Caco-2 (cell line): ENCODE measurements at regions not wholly inside any gene's neighbourhood (a gene's known extent, or its start where the extent isn't known, plus 50 kb on each side); places are given as distances from the start of the nearest gene placed in this dataset.

Experiments
- BruUV-seq: library from RNA; stranded (reverse); fragments of 400-500 nt; replicated peaks from 2 replicates; lab custom pipeline; 2021; lab: Mats Ljungman, UMichigan
- CTCF ChIA-PET: fragments of 300-600 bp; sonication (Branson Sonifier 250); formaldehyde crosslinking; loops from one replicate; lab custom pipeline; 2022; ENCODE audit warnings: antibody characterized with exemption; lab: Charles Lee
- POLR2A ChIA-PET: fragments of 300-600 bp; sonication (Branson Sonifier 250); formaldehyde crosslinking; loops from one replicate; lab custom pipeline; 2022; ENCODE audit warnings: antibody characterized with exemption; lab: Charles Lee
- DNase-seq, 2 experiments: peaks; one replicate each; pipeline versions ENCODE4 v3.0.0 to v3.0.0-alpha.2; 2020 to 2022
- H3K27me3 ChIP-seq: replicated peaks from 2 replicates; pipeline ENCODE4 v1.6.0; 2011; ENCODE audit warnings: low read length; ENCODE audit not compliant: control insufficient read depth, insufficient read depth
- H3K36me3 ChIP-seq: 2 replicates; pipeline ENCODE4 v1.5.1; 2011; ENCODE audit warnings: low read length; ENCODE audit not compliant: control insufficient read depth, insufficient read depth
- H3K4me1 ChIP-seq: fragments of 250-450 bp; sonication (Bioruptor Pico); 2 replicates; pipeline ENCODE4 v1.5.1; 2020; ENCODE audit warnings: mild to moderate bottlenecking
- H3K4me3 ChIP-seq: 2 replicates; pipeline ENCODE4 v1.5.1; 2011; ENCODE audit warnings: low read depth, mild to moderate bottlenecking, control low read depth, low read length
- H3K9me3 ChIP-seq: fragments of 250-450 bp; sonication (Bioruptor Pico); 2 replicates; pipeline ENCODE4 v1.5.1; 2020; ENCODE audit warnings: mild to moderate bottlenecking, moderate library complexity
- H3K27ac Mint-ChIP-seq: one replicate; pipeline ENCODE4 v1.8.0; 2022; ENCODE audit warnings: mixed read lengths; ENCODE audit not compliant: unreplicated experiment
- H3K27me3 Mint-ChIP-seq: one replicate; pipeline ENCODE4 v1.8.0; 2022; ENCODE audit warnings: mixed read lengths; ENCODE audit not compliant: insufficient read depth, unreplicated experiment
- H3K36me3 Mint-ChIP-seq: one replicate; pipeline ENCODE4 v1.8.0; 2022; ENCODE audit warnings: mild to moderate bottlenecking, mixed read lengths; ENCODE audit not compliant: insufficient read depth, unreplicated experiment
- H3K4me1 Mint-ChIP-seq: one replicate; pipeline ENCODE4 v1.8.0; 2022; ENCODE audit warnings: low read depth, mixed read lengths; ENCODE audit not compliant: unreplicated experiment
- H3K4me3 Mint-ChIP-seq: one replicate; pipeline ENCODE4 v1.8.0; 2022; ENCODE audit warnings: mild to moderate bottlenecking, moderate library complexity, mixed read lengths; ENCODE audit not compliant: unreplicated experiment
- H3K9me3 Mint-ChIP-seq: one replicate; pipeline ENCODE4 v1.8.0; 2022; ENCODE audit warnings: mixed read lengths; ENCODE audit not compliant: unreplicated experiment
- intact Hi-C: fragments of 100-400 bp; cut with micrococcal nuclease; formaldehyde crosslinking; loops from one replicate; pipeline ENCODE4 v1.10.0; 2022; ENCODE audit not compliant: unreplicated experiment
- TF ChIP-seq, protein P1 (sequence below), 2 experiments: fragments of 200-600 bp in 1 of 2; IDR thresholded peaks; 1 replicate in 1 of 2; 2 replicates in 1 of 2; pipeline versions ENCODE4 v1.5.1 to v1.8.0; 2011 to 2022; ENCODE audit warnings: antibody characterized with exemption in 1 of 2, control low read depth in 1 of 2, inconsistent platforms in 1 of 2, low read depth in 1 of 2, low read length in 1 of 2, mild to moderate bottlenecking in 1 of 2, moderate library complexity in 1 of 2; ENCODE audit not compliant: insufficient read depth in 1 of 2, severe bottlenecking in 1 of 2, unreplicated experiment in 1 of 2

DNA sequence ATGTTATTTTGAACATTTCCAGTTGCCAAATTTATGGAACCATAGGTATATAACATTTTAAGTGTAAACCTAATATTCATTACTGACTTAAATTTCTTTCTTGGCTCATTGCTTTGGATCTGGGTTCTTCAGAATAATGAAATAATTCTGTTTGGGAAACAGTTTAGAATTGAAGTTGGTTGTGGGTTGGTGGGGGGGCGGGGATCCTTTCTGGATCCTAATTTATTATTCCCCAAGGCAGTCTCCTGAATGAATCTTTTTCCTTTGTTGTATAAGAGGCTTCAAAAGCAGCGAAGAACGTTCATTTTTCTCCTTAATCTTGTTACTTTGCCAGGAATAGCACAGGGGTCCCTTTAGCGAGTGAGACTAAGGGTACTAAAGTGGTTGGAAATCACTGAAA is 325.5 kb downstream of the FOXG1 start:
- no peaks in the 10 kb centered on the region for H3K4me1 ChIP-seq
- Mint-ChIP-seq H3K9me3 (peaks cover 9% of the 10 kb centered on the region), H3K36me3 (no peaks in the 10 kb centered on the region), H3K4me1 (no peaks in the 10 kb centered on the region), H3K27me3 (peaks cover 4% of the 10 kb centered on the region), H3K27ac (no peak overlapping the region), H3K4me3 (no peak overlapping the region)
- intact Hi-C loops = no loop called here
- TF ChIP-seq, protein P1, sequence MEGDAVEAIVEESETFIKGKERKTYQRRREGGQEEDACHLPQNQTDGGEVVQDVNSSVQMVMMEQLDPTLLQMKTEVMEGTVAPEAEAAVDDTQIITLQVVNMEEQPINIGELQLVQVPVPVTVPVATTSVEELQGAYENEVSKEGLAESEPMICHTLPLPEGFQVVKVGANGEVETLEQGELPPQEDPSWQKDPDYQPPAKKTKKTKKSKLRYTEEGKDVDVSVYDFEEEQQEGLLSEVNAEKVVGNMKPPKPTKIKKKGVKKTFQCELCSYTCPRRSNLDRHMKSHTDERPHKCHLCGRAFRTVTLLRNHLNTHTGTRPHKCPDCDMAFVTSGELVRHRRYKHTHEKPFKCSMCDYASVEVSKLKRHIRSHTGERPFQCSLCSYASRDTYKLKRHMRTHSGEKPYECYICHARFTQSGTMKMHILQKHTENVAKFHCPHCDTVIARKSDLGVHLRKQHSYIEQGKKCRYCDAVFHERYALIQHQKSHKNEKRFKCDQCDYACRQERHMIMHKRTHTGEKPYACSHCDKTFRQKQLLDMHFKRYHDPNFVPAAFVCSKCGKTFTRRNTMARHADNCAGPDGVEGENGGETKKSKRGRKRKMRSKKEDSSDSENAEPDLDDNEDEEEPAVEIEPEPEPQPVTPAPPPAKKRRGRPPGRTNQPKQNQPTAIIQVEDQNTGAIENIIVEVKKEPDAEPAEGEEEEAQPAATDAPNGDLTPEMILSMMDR (IDR thresholded peaks at IDR 0.05; ENCODE audit: insufficient read depth in 1 of 2, low read depth in 1 of 2, low read length in 1 of 2, severe bottlenecking in 1 of 2, unreplicated experiment in 1 of 2) = no peak
- no peak overlapping the region for H3K4me3 ChIP-seq
- no peak for DNase-seq
- POLR2A ChIA-PET = no interaction called here
- BruUV-seq = no TSS peak
- no peaks in the 10 kb centered on the region for H3K27me3 ChIP-seq
- CTCF ChIA-PET = no interaction called here
- 0 out of 2 replicates have a peak, but pooled peaks cover 2% of the 10 kb centered on the region for H3K9me3 ChIP-seq
- H3K36me3 ChIP-seq = no peaks in the 10 kb centered on the region

DNA sequence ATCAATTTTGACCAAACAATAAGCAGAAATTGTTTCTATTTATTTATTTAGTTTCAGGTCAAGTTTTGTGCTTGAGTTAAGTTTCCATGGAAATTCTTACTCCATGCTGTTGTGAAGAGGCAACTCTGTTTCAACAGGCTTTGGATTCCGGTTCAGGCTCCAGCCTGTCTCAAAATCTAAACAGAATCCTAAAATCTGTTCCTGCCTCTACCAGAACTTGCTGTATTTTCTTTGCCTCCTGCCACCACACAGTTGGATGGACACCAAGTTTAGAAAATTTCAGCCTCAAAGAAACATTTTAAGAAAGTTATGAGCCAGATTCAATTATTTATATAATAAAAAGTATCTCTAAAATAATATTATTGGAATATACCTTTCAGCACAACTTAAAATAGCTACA is 330.9 kb downstream of the FOXG1 start:
- TF ChIP-seq, protein P1 (IDR thresholded peaks at IDR 0.05; ENCODE audit: insufficient read depth in 1 of 2, low read depth in 1 of 2, low read length in 1 of 2, severe bottlenecking in 1 of 2, unreplicated experiment in 1 of 2) = no peak
- Histone ChIP-seq H3K4me3 (no peak overlapping the region), H3K36me3 (no peaks in the 10 kb centered on the region), H3K27me3 (no peaks in the 10 kb centered on the region), H3K4me1 (no peaks in the 10 kb centered on the region), H3K9me3 (no peaks in the 10 kb centered on the region)
- H3K27ac Mint-ChIP-seq = no peak overlapping the region
- DNase-seq = no peak
- BruUV-seq = no TSS peak
- ChIA-PET CTCF (no interaction called here), POLR2A (no interaction called here)
- H3K27me3 Mint-ChIP-seq = peaks cover 7% of the 10 kb centered on the region
- peaks cover 9% of the 10 kb centered on the region for H3K9me3 Mint-ChIP-seq
- no peaks in the 10 kb centered on the region for H3K4me1 Mint-ChIP-seq
- intact Hi-C loops = no loop called here
- no peak overlapping the region for H3K4me3 Mint-ChIP-seq
- H3K36me3 Mint-ChIP-seq = no peaks in the 10 kb centered on the region

DNA sequence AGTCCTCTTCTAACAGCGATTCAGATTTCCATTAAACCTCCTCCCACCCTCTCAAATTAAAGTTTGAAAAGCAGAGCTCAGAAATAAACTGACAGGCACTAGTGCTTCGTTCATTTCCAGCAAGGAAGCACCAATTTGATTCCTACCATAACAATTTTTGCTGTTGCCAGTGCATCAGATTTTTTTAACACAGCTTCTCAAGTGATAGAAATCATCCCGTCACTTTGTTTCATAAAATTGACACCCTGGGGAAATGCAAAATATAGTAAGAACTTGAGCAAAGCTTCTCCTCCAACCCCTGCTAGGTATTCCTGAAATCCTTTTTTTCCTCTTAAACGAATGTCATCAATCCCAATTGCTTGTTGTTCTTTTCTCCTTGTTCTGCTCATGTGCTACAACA is 332.1 kb downstream of the FOXG1 start:
- H3K27me3 Mint-ChIP-seq = peaks cover 7% of the 10 kb centered on the region

More for the DNA sequence above, 332.1 kb downstream of the FOXG1 start:
- CTCF ChIA-PET = no interaction called here
- TF ChIP-seq, protein P1 (IDR thresholded peaks at IDR 0.05; ENCODE audit: insufficient read depth in 1 of 2, low read depth in 1 of 2, low read length in 1 of 2, severe bottlenecking in 1 of 2, unreplicated experiment in 1 of 2) = no peak
- no TSS peak for BruUV-seq
- no peak for DNase-seq
- Mint-ChIP-seq H3K36me3 (no peaks in the 10 kb centered on the region), H3K4me1 (no peaks in the 10 kb centered on the region), H3K27ac (no peak overlapping the region), H3K9me3 (peaks cover 9% of the 10 kb centered on the region), H3K4me3 (no peak overlapping the region)
- no peaks in the 10 kb centered on the region for H3K4me1 ChIP-seq
- no peaks in the 10 kb centered on the region for H3K27me3 ChIP-seq
- no peak overlapping the region for H3K4me3 ChIP-seq
- intact Hi-C loops = no loop called here
- no peaks in the 10 kb centered on the region for H3K36me3 ChIP-seq
- POLR2A ChIA-PET = no interaction called here
- H3K9me3 ChIP-seq = no peaks in the 10 kb centered on the region
